Activated naive CD8-positive, alpha-beta T cell treated with anti-CD3 and anti-CD28 coated beads for 36 hours (primary cell): ENCODE measurements at regions not wholly inside any gene's neighbourhood (a gene's known extent, or its start where the extent isn't known, plus 50 kb on each side); places are given as distances from the start of the nearest gene placed in this dataset.

Experiments
- DNase-seq: peaks from one replicate; pipeline ENCODE4 v3.0.0; 2021
- H3K27ac Mint-ChIP-seq: one replicate; pipeline ENCODE4 v1.8.0; 2022; ENCODE audit warnings: mild to moderate bottlenecking, moderate library complexity, mixed read lengths
- H3K27me3 Mint-ChIP-seq: one replicate; pipeline ENCODE4 v1.8.0; 2022; ENCODE audit warnings: mild to moderate bottlenecking, mixed read lengths
- H3K36me3 Mint-ChIP-seq: one replicate; pipeline ENCODE4 v1.8.0; 2021; ENCODE audit warnings: mild to moderate bottlenecking, mixed read lengths
- H3K4me1 Mint-ChIP-seq: one replicate; pipeline ENCODE4 v1.8.0; 2021; ENCODE audit warnings: mixed read lengths
- H3K4me3 Mint-ChIP-seq: one replicate; pipeline ENCODE4 v1.8.0; 2022; ENCODE audit warnings: mild to moderate bottlenecking, moderate library complexity, mixed read lengths
- H3K9me3 Mint-ChIP-seq: one replicate; pipeline ENCODE4 v1.8.0; 2022; ENCODE audit warnings: mixed read lengths

DNA sequence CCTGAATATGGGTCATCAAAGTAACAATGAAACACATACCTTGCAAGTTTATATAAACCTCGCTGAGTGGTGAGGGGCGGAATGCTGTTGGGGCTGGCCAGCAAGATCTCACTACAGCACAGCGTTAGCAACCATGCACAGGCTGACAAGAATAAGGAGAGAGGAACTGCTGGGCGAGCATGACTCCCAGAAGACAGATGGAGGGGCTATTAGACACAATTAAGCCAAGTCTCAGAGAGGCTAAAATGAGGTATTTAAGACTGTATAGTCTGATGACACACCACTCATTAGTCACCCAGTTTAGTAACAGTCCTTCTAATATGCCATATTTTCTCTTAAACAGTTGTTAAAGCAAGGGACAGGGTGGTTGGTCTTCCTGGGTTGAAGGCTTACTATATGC, 340.2 kb upstream of the NR5A2 start:
- H3K9me3 Mint-ChIP-seq = no peaks in the 10 kb centered on the region
- no peak overlapping the region for H3K4me3 Mint-ChIP-seq
- no peak overlapping the region for H3K27ac Mint-ChIP-seq
- DNase-seq = no peak
- no peaks in the 10 kb centered on the region for H3K36me3 Mint-ChIP-seq
- no peaks in the 10 kb centered on the region for H3K4me1 Mint-ChIP-seq
- H3K27me3 Mint-ChIP-seq = peaks cover 25% of the 10 kb centered on the region

DNA sequence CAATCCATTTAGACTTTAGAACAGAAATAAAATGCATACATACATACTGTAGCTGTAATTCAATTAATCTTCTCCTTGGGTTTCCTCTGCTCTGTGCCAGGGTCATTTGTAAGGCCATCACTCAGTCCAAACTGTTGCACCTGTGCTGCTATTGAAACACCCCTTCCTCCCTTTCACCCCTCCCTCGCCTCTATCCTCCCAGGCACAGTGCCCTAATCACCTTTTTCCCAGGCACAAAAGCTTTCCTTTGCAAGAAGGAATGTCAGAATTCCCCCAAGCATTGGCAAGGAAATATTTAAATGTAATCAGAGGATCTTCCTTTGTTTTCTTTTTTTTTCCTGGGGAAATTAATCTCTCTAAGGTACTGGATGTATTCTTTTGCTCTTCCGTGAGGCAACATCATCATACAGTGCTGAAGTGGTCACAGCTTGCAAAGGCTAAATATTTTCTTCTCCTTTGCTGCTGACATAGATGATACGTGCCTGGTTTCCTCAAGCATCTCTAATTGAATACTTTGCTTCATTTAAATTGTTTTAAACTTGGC, 339.3 kb upstream of the NR5A2 start:
- Mint-ChIP-seq H3K27me3 (peaks cover 29% of the 10 kb centered on the region), H3K4me3 (no peak overlapping the region), H3K36me3 (no peaks in the 10 kb centered on the region), H3K4me1 (no peaks in the 10 kb centered on the region), H3K27ac (no peak overlapping the region), H3K9me3 (no peaks in the 10 kb centered on the region)
- no peak for DNase-seq

DNA sequence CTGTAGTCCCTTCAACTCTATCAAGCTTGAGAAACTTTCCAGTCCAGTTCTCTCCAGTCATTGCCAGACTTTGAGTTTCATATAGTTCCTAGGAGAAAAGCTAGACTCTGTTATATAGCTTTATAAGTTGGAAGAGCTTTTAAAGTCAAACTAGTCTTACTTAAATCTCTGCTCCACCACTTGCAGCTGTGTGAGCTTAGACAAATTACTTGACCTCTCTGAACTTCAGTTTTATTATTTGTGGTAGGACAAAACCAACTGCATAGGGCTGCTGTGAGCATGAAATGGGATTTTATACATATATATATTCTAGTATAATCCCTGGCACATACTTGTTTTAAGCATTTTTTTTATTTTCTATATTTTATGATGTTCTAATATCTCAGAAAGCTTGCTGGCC, 338.7 kb upstream of the NR5A2 start:
- DNase-seq = no peak
- no peak overlapping the region for H3K27ac Mint-ChIP-seq
- H3K36me3 Mint-ChIP-seq = no peaks in the 10 kb centered on the region
- H3K27me3 Mint-ChIP-seq = peaks cover 29% of the 10 kb centered on the region
- no peaks in the 10 kb centered on the region for H3K9me3 Mint-ChIP-seq
- no peaks in the 10 kb centered on the region for H3K4me1 Mint-ChIP-seq
- H3K4me3 Mint-ChIP-seq = no peak overlapping the region

DNA sequence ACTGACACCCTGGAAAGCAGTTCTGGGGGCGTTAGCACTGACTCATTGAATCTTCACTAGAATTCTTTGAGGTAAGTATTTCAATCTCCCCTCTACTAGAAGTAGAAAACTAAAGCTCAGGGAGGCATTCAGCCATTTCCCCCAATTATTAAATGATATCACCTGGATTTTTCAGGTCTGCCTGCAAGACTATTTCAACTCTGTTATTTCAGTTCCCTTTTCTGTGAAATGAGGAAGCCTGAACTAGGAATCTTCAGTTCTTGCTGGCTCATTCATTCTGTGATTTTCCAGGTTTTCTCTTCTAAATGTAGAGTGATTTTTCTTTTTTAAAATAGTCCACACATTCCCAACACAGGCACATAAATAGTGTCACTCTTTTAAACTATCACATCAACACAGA, 337.0 kb upstream of the NR5A2 start:
- Mint-ChIP-seq H3K36me3 (no peaks in the 10 kb centered on the region), H3K4me3 (no peak overlapping the region), H3K27ac (no peak overlapping the region), H3K4me1 (no peaks in the 10 kb centered on the region), H3K27me3 (peaks cover 36% of the 10 kb centered on the region), H3K9me3 (no peaks in the 10 kb centered on the region)
- DNase-seq = no peak

DNA sequence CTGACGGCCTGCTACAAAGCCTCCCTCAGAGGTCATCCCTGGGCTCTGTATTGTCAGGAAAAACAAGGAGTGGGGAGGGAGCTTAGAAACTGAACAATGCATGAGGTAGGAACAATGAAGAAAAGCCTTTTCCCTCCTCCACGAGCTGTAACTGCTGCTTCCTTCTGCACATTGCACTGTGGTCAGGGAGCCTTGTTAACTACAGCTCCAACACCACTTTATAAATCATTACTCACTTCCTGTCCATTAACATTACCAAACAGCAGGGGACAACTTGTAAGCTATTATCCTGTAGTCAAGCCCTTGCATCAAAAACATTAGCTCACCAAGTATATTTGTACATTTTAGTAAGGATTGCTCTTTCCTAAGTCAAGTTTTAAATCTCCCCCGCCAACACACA, 336.0 kb upstream of the NR5A2 start:
- peaks cover 31% of the 10 kb centered on the region for H3K27me3 Mint-ChIP-seq
- DNase-seq = no peak
- H3K27ac Mint-ChIP-seq = no peak overlapping the region
- H3K36me3 Mint-ChIP-seq = no peaks in the 10 kb centered on the region
- H3K9me3 Mint-ChIP-seq = no peaks in the 10 kb centered on the region
- H3K4me1 Mint-ChIP-seq = no peaks in the 10 kb centered on the region
- H3K4me3 Mint-ChIP-seq = no peak overlapping the region

DNA sequence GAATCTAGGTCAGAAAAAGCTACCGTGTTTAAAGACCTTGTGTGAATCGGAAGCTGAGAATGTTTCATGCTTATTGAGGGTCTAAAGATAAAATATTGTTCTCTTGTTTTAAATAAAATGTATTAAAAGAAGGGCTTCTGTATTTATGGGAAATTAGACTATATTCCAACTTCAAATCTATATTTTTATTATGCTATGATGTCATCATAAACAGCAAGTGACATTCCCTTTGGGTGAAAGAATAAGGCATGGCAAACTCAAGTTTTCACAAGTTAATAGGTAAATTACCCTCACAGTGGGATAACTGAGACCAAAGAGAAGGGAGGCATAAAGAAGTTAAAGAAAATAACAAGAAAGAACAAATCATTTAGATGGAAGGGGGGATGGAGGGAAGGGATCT, 333.8 kb upstream of the NR5A2 start:
- H3K27ac Mint-ChIP-seq = no peak overlapping the region

DNA sequence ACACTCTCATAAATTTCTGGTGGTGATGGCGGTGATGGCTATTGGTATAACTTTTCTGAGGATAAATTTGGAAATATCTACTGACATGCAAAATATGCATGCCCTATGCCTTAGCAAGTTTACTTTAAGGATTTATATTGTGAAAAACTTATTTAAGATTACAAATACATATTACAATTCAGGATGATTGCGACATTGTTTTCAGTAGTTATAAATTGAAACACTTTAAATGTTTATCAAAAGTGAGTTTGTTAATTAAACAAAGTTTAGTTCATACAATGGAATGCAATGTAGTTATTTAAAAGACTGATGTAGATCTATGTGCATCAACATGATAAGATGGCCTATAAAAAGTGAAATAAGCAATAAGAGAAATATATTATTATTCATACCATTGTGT, 331.3 kb upstream of the NR5A2 start:
- DNase-seq = no peak
- Mint-ChIP-seq H3K4me1 (no peaks in the 10 kb centered on the region), H3K36me3 (no peaks in the 10 kb centered on the region), H3K27me3 (peaks cover 26% of the 10 kb centered on the region), H3K9me3 (no peaks in the 10 kb centered on the region), H3K27ac (no peak overlapping the region), H3K4me3 (no peak overlapping the region)

More for the DNA sequence above, 333.8 kb upstream of the NR5A2 start:
- DNase-seq = no peak
- no peak overlapping the region for H3K4me3 Mint-ChIP-seq
- H3K4me1 Mint-ChIP-seq = no peaks in the 10 kb centered on the region
- peaks cover 31% of the 10 kb centered on the region for H3K27me3 Mint-ChIP-seq
- H3K9me3 Mint-ChIP-seq = no peaks in the 10 kb centered on the region
- no peaks in the 10 kb centered on the region for H3K36me3 Mint-ChIP-seq

DNA sequence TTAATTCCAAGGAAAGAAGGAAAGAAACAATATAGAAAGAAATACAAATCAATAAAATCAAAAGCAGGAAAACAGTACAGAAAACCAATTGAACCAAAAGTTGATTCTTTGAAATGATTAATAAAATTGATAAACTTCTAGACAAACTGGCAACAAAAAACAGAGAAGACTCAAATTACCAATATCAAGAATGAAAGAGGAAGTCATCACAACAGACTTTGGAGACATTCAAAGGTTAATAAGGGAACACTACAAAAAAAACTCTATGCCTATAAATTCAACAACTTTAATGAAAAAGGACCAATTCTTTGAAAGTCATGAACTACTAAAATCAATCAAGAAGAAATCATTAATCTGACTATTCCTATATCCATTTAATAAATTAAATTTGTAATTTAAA, 329.3 kb upstream of the NR5A2 start:
- no peaks in the 10 kb centered on the region for H3K9me3 Mint-ChIP-seq
- no peak overlapping the region for H3K4me3 Mint-ChIP-seq
- no peaks in the 10 kb centered on the region for H3K36me3 Mint-ChIP-seq
- no peak for DNase-seq
- H3K4me1 Mint-ChIP-seq = no peaks in the 10 kb centered on the region
- no peak overlapping the region for H3K27ac Mint-ChIP-seq
- H3K27me3 Mint-ChIP-seq = peaks cover 12% of the 10 kb centered on the region

DNA sequence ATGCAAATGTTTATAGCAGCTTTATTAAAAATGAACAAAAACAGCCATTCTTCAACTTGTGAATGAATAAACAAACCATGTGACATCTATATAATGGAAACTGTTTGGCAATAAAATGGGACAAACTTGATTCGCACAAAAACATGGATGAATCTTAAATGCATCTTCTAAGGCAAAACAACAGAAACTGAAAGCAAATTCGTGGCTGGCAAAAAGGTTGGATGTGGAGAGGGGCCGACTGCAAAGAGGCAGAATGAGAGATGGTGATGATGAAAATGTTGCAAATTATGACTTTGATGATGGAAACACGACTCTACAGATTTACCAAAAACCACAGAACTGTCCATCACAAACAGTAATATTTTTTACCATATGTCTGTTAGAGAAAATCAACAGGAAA, 327.0 kb upstream of the NR5A2 start:
- no peaks in the 10 kb centered on the region for H3K36me3 Mint-ChIP-seq
- H3K27ac Mint-ChIP-seq = no peak overlapping the region
- peaks cover 4% of the 10 kb centered on the region for H3K27me3 Mint-ChIP-seq
- no peak overlapping the region for H3K4me3 Mint-ChIP-seq
- H3K4me1 Mint-ChIP-seq = no peaks in the 10 kb centered on the region
- no peak for DNase-seq
- no peaks in the 10 kb centered on the region for H3K9me3 Mint-ChIP-seq

DNA sequence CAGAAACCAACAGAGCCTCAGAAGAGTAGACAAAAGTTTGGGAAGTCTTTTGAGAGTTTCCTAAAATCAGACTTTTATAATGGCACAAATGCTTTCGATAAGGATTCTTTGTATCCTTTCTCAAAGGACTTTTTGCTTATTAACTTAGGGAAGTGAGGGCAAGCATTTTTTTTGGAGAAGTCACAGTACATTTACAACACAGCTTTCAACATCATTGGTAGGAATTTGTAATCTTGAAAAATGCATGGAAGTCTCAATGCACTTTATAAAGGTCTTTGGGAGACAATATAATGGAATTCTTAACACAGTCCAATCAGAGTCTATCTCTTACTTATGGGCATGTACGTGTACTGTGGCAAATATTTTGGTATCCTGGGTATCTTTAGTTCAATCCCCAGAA, 325.8 kb upstream of the NR5A2 start:
- H3K27me3 Mint-ChIP-seq = peaks cover 7% of the 10 kb centered on the region

DNA sequence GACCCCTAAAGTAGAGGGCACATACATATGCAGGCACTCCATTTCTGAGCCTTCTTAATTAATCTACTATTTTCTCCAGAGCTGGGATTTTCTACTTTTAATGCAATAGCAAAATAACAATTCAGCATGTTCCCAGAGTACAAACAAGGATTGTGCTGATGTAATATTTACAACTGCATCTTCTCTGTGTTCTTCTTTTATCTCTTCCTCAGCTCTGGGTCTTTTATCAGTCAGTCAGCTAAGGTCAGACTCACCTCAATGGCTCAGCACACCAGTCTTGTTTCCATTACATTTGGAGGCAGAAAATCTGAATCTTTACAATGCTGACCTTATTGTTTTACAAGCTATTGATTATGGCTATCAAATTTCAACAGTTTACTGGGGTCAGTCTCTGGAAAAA, 323.3 kb upstream of the NR5A2 start:
- H3K4me3 Mint-ChIP-seq = no peak overlapping the region
- no peak overlapping the region for H3K27ac Mint-ChIP-seq
- H3K9me3 Mint-ChIP-seq = no peaks in the 10 kb centered on the region
- peaks cover 16% of the 10 kb centered on the region for H3K27me3 Mint-ChIP-seq
- H3K4me1 Mint-ChIP-seq = no peaks in the 10 kb centered on the region
- no peak for DNase-seq
- no peaks in the 10 kb centered on the region for H3K36me3 Mint-ChIP-seq

More for the DNA sequence above, 325.8 kb upstream of the NR5A2 start:
- DNase-seq = no peak
- no peaks in the 10 kb centered on the region for H3K9me3 Mint-ChIP-seq
- H3K4me3 Mint-ChIP-seq = no peak overlapping the region
- H3K36me3 Mint-ChIP-seq = no peaks in the 10 kb centered on the region
- no peak overlapping the region for H3K27ac Mint-ChIP-seq
- no peaks in the 10 kb centered on the region for H3K4me1 Mint-ChIP-seq

DNA sequence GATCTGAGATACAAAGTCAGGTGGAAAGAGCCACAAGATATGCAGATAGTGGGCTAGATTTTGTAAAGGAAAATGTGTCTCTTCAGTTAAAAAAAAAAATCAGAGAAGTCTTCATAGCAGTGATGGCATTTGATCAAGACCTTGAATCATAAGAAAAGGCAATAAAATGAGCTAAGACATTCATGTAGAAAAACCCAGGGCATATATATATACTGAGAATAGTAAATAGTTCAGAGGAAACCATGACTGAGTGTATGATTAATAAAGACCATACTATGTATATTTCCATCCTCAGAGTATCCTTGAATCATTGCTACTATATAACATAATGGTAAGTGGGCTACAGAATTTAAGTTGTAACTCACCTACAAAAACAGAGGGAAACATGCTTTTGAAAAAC, 321.7 kb upstream of the NR5A2 start:
- Mint-ChIP-seq H3K9me3 (peaks cover 4% of the 10 kb centered on the region), H3K36me3 (no peaks in the 10 kb centered on the region), H3K27me3 (peaks cover 12% of the 10 kb centered on the region), H3K4me3 (no peak overlapping the region), H3K27ac (no peak overlapping the region), H3K4me1 (no peaks in the 10 kb centered on the region)
- no peak for DNase-seq

DNA sequence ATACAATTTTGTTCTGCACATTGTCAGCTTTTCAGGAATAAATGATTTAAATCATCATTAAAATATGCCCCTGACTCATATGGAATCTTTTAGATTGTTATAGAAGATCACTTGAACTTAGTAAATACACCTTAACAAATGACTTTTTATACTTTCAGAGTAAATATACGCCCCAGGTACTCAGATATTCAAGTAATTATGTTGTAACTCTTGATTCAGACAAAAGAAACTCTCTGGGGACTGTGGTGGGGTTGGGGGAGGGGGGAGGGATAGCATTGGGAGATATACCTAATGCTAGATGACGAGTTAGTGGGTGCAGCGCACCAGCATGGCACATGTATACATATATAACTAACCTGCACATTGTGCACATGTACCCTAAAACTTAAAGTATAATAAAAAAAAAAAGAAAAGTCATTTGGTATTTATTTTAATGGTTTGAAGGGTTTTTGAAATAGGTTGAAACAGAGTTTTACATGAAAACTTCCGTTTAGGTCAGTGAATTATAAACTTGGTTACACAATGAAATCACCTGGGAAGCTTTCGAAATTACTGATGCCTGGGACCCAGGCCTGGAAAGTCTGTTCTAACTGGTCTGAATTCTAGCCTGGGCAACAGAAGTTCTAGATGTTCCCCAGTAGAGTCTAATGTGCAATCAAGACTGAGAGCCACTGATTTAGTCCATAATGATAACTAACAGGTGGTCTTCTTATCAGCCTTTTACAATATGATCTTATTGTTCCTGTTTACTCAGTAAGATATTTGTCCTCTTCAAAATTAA, 320.5 kb upstream of the NR5A2 start:
- Mint-ChIP-seq H3K27ac (no peak overlapping the region), H3K4me1 (no peaks in the 10 kb centered on the region), H3K9me3 (peaks cover 12% of the 10 kb centered on the region), H3K4me3 (no peak overlapping the region), H3K36me3 (peaks cover 6% of the 10 kb centered on the region), H3K27me3 (peaks cover 24% of the 10 kb centered on the region)
- no peak for DNase-seq

DNA sequence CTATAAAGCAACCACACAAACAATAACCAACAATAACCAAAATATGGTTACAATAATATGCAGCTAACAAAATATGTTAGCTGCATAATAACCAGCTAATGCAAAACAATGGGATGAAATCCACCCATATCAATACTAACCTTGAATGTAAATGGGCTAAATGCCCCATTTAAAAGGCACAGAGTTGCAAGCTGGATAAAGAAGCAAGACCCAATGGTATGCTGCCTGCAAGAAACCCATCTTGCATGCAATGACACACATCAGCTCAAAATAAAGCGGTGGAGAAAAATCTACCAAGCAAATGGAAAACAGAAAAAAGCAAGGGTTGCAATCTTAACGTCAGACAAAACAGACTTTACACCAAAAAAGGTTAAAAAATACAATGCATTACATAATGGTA, 316.5 kb upstream of the NR5A2 start:
- peaks cover 15% of the 10 kb centered on the region for H3K9me3 Mint-ChIP-seq
- H3K4me3 Mint-ChIP-seq = no peak overlapping the region
- H3K27ac Mint-ChIP-seq = no peak overlapping the region
- H3K4me1 Mint-ChIP-seq = no peaks in the 10 kb centered on the region
- H3K27me3 Mint-ChIP-seq = peaks cover 47% of the 10 kb centered on the region
- no peak for DNase-seq
- H3K36me3 Mint-ChIP-seq = peaks cover 6% of the 10 kb centered on the region

DNA sequence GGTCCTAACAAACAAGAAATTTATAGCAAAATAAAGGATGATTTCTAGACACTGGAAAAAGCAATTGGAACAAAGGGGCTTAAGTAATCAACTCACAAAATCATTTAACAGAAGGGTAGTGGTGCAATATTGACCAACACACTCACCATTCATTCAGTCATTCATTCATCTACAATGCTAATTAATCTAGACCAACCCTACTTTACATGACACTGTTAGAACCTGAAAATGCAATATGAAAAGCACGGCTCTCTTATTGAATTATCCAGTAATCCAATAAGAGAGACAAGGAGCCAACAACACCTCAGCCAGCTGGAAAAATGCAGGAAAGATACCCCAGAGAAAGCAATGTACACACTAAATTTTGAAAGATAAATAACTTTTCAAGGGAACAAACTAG, 310.8 kb upstream of the NR5A2 start:
- H3K36me3 Mint-ChIP-seq = no peaks in the 10 kb centered on the region
- no peak for DNase-seq
- H3K9me3 Mint-ChIP-seq = peaks cover 6% of the 10 kb centered on the region
- no peak overlapping the region for H3K4me3 Mint-ChIP-seq
- peaks cover 47% of the 10 kb centered on the region for H3K27me3 Mint-ChIP-seq
- H3K4me1 Mint-ChIP-seq = peaks cover 3% of the 10 kb centered on the region
- no peak overlapping the region for H3K27ac Mint-ChIP-seq

DNA sequence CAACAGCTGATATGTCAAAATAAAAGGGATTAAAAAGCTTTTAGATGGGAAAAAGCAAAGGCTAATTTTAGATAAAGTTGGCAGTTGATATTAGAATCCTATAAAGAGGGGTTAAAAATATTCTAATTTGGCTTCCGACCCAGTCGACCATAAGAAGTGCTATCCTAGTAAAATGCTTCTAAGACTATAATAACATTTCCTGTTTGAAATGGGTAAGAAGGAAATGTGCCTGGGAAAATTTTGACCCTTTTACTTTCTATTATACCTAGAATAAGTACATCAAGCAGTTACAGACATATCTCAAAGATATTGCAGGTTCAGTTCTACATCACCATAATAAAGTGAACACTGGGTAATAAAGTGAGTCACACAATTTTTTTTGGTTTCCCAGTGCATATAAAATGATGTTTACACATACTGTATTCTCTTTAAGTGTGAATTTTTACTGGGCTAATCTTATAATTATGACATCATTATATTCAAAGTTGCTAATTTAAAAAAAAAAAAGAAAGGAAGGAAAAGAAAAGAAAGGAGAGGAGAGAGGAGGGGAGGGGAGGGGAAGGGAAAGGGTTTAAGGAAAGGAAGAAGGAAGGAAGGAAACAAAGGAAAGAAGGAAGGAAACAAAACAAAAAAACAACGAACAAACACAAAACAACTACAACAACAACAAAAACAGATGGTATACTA, 308.2 kb upstream of the NR5A2 start:
- Mint-ChIP-seq H3K36me3 (no peaks in the 10 kb centered on the region), H3K9me3 (no peaks in the 10 kb centered on the region), H3K27me3 (peaks cover 34% of the 10 kb centered on the region), H3K4me1 (peaks cover 3% of the 10 kb centered on the region), H3K27ac (no peak overlapping the region), H3K4me3 (no peak overlapping the region)
- no peak for DNase-seq
